OCI-LY3 (cell line): ENCODE measurements at regions not wholly inside any gene's neighbourhood (a gene's known extent, or its start where the extent isn't known, plus 50 kb on each side); places are given as distances from the start of the nearest gene placed in this dataset.

ENCODE experiments used
- CTCF ChIP-seq: fragments of 200-600, 300-600 bp; sonication (generic); IDR thresholded peaks from 2 replicates; pipeline ENCODE4 v1.5.1; 2014; ENCODE audit warnings: antibody characterized with exemption, low read length, low read depth
- EZH2phosphoT487 ChIP-seq: fragments of 200-600 bp; shearing (Covaris generic); IDR thresholded peaks from 2 replicates; pipeline ENCODE4 v1.6.1; 2018; ENCODE audit warnings: antibody characterized with exemption, mixed run types, low read depth

DNA sequence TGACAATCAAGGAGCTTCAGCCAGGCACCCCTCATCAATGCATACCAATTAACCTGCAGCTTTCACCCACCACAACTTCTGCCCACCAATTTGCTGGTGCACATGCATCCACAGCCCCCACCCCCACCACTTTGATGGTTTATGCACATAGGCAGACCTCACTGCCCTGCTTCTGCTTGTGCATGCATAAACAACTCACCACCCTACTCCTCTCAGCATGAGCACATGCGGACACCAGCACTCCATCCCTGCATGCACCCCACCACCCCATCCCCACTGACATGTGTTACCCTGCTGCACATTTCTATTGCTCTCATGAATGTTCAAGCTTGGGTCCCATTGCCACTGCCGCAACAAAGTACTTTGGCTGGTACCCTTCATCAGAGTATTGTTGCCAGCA lies 94.5 kb upstream of the GALNTL6 start:
- TF ChIP-seq CTCF (no peak), EZH2phosphoT487 (no peak)
